Breast epithelium (tissue), 4 donors: ENCODE measurements at regions not wholly inside any gene's neighbourhood (a gene's known extent, or its start where the extent isn't known, plus 50 kb on each side); places are given as distances from the start of the nearest gene placed in this dataset.

ENCODE experiments used
- DNase-seq, 2 donors: peaks; one replicate each; pipeline ENCODE4 v3.0.0-alpha.2; 2019; ENCODE audit warnings: low spot score in 2 of 2
- H3K27ac ChIP-seq, 2 donors: fragments of 200-600 bp; sonication (generic) in 1 of 2; one replicate each; pipeline ENCODE4 v1.5.1; 2016 to 2019; ENCODE audit warnings: mild to moderate bottlenecking in 1 of 2
- H3K27me3 ChIP-seq, 2 donors: fragments of 200-600 bp; sonication (generic) in 1 of 2; one replicate each; pipeline versions ENCODE4 v1.5.1 to v1.6.0; 2017 to 2019; ENCODE audit warnings: control low read depth in 1 of 2, mild to moderate bottlenecking in 1 of 2
- H3K36me3 ChIP-seq: fragments of 200-600 bp; one replicate; pipeline ENCODE4 v1.5.1; 2019
- H3K4me1 ChIP-seq, 2 donors: fragments of 200-600 bp; sonication (generic); one replicate each; pipeline ENCODE4 v1.5.1; 2016 to 2019; ENCODE audit warnings: control low read depth in 1 of 2
- H3K4me3 ChIP-seq, 3 donors: fragments of 200-600 bp; sonication (generic); 1 replicate in 2 of 3; 2 replicates in 1 of 3; pipeline ENCODE4 v1.5.1; 2016 to 2019; ENCODE audit warnings: mild to moderate bottlenecking in 3 of 3, moderate library complexity in 2 of 3
- H3K9me3 ChIP-seq, 2 donors: fragments of 200-600 bp; sonication (generic) in 1 of 2; one replicate each; pipeline ENCODE4 v1.5.1; 2016 to 2019; ENCODE audit warnings: control low read depth in 1 of 2
- POLR2A ChIP-seq: fragments of 450-650 bp; IDR thresholded peaks from one replicate; pipeline ENCODE4 v1.6.1; 2016; ENCODE audit warnings: antibody characterized with exemption, mild to moderate bottlenecking, moderate library complexity
- POLR2AphosphoS5 ChIP-seq, 3 donors: sonication (generic); formaldehyde crosslinking; IDR thresholded peaks; one replicate each; pipeline ENCODE4 v1.6.1; 2017; ENCODE audit warnings: antibody characterized with exemption in 3 of 3
- intact Hi-C: fragments of 100-400 bp; cut with DNase I; formaldehyde crosslinking; loops from one replicate; pipeline ENCODE4 v1.15.1; 2023; ENCODE audit warnings: low total_unique reads
- TF ChIP-seq, protein P1 (sequence below), 3 donors: fragments of 450-650 bp; IDR thresholded peaks; one replicate each; pipeline ENCODE4 v1.5.1; 2016 to 2017; ENCODE audit warnings: antibody characterized with exemption in 3 of 3, mild to moderate bottlenecking in 3 of 3, moderate library complexity in 3 of 3

GRCh38 chr12:124142395-124143035 is 152.4 kb upstream of the RFLNA start:
- Histone ChIP-seq H3K4me1 (no peaks in the 10 kb centered on the region), H3K9me3 (peaks cover 7 to 8% of the 10 kb centered on the region in 2 donors), H3K27ac (no peak overlapping the region), H3K27me3 (no peaks in the 10 kb centered on the region), H3K36me3 (no peaks in the 10 kb centered on the region), H3K4me3 (no peak overlapping the region)
- no peak for DNase-seq
- intact Hi-C loops, result no loop called here
- TF ChIP-seq POLR2A (no peak), POLR2AphosphoS5 (IDR thresholded peaks at IDR 0.05) (no peak)
- TF ChIP-seq, protein P1, sequence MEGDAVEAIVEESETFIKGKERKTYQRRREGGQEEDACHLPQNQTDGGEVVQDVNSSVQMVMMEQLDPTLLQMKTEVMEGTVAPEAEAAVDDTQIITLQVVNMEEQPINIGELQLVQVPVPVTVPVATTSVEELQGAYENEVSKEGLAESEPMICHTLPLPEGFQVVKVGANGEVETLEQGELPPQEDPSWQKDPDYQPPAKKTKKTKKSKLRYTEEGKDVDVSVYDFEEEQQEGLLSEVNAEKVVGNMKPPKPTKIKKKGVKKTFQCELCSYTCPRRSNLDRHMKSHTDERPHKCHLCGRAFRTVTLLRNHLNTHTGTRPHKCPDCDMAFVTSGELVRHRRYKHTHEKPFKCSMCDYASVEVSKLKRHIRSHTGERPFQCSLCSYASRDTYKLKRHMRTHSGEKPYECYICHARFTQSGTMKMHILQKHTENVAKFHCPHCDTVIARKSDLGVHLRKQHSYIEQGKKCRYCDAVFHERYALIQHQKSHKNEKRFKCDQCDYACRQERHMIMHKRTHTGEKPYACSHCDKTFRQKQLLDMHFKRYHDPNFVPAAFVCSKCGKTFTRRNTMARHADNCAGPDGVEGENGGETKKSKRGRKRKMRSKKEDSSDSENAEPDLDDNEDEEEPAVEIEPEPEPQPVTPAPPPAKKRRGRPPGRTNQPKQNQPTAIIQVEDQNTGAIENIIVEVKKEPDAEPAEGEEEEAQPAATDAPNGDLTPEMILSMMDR (IDR thresholded peaks at IDR 0.05), result no peak

DNA sequence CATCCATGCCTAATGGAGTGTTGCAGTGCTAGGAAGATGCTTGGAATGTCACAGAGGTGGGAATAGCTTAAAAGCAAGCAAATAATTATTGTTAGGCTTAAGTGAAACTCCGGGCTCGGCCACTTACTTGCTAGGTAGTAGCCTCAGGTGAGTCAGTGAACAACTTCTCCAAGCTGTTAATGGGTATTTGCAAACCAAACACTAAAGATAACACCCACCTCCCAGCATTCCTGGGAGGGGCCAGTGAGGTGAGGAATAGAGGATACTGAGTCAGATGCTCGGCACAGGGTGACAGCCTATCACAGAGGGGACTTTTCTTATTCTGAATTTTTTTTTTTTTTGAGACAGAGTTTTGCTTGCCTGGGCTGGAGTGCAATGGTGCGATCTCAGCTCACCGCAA is 151.2 kb upstream of the RFLNA start:
- no peaks in the 10 kb centered on the region for H3K27me3 ChIP-seq
- no peaks in the 10 kb centered on the region for H3K4me1 ChIP-seq
- intact Hi-C loops, result no loop called here
- H3K27ac ChIP-seq, result no peak overlapping the region
- peaks cover 7 to 8% of the 10 kb centered on the region in 2 donors for H3K9me3 ChIP-seq
- no peak overlapping the region for H3K4me3 ChIP-seq
- H3K36me3 ChIP-seq, result no peaks in the 10 kb centered on the region
- DNase-seq, result no peak
- TF ChIP-seq POLR2A (no peak), POLR2AphosphoS5 (IDR thresholded peaks at IDR 0.05) (no peak)
- TF ChIP-seq, protein P1 (IDR thresholded peaks at IDR 0.05), result no peak

GRCh38 chr12:124144531-124145194 is 150.2 kb upstream of the RFLNA start:
- intact Hi-C loops, result no loop called here
- Histone ChIP-seq H3K27me3 (no peaks in the 10 kb centered on the region), H3K36me3 (no peaks in the 10 kb centered on the region), H3K9me3 (peaks cover 7 to 8% of the 10 kb centered on the region in 2 donors), H3K4me1 (no peaks in the 10 kb centered on the region), H3K27ac (no peak overlapping the region), H3K4me3 (no peak overlapping the region)
- TF ChIP-seq POLR2AphosphoS5 (IDR thresholded peaks at IDR 0.05) (no peak), POLR2A (no peak)
- TF ChIP-seq, protein P1 (IDR thresholded peaks at IDR 0.05), result no peak
- no peak for DNase-seq

GRCh38 chr12:124147027-124147426 is 147.9 kb upstream of the RFLNA start:
- Histone ChIP-seq H3K36me3 (no peaks in the 10 kb centered on the region), H3K27me3 (no peaks in the 10 kb centered on the region), H3K9me3 (peaks cover 7 to 8% of the 10 kb centered on the region in 2 donors), H3K4me1 (no peaks in the 10 kb centered on the region), H3K27ac (no peak overlapping the region), H3K4me3 (no peak overlapping the region)
- intact Hi-C loops, result no loop called here
- no peak for DNase-seq
- no peak for TF ChIP-seq POLR2A
- TF ChIP-seq, protein P1 (IDR thresholded peaks at IDR 0.05), result no peak
- no peak for TF ChIP-seq POLR2AphosphoS5 (IDR thresholded peaks at IDR 0.05)

- DNase-seq, result no peak
- H3K27me3 ChIP-seq, result no peaks in the 10 kb centered on the region
- no peaks in the 10 kb centered on the region for H3K4me1 ChIP-seq
- peaks cover 2 to 4% of the 10 kb centered on the region in 2 donors for H3K9me3 ChIP-seq
- TF ChIP-seq, protein P1 (IDR thresholded peaks at IDR 0.05), result no peak
- TF ChIP-seq POLR2AphosphoS5 (IDR thresholded peaks at IDR 0.05) (no peak), POLR2A (no peak)
- H3K4me3 ChIP-seq, result no peak overlapping the region
- intact Hi-C loops, result no loop called here
- no peaks in the 10 kb centered on the region for H3K36me3 ChIP-seq
- no peak overlapping the region for H3K27ac ChIP-seq
Observed at GRCh38 chr12:124147575-124147974, 147.3 kb upstream of the RFLNA start.
